HCT116 (cell line): ENCODE measurements at regions not wholly inside any gene's neighbourhood (a gene's known extent, or its start where the extent isn't known, plus 50 kb on each side); places are given as distances from the start of the nearest gene placed in this dataset.

ENCODE experiments used
- ATAC-seq: fragments of 200-7000 bp; cut with Tn5 transposase; 2 replicates; pipeline ENCODE4 v1.9.1; 2020; ENCODE audit warnings: mild to moderate bottlenecking, moderate library complexity
- BruUV-seq: library from RNA; stranded (reverse); fragments of 400-500 nt; replicated peaks from 2 replicates; lab custom pipeline; 2021; lab: Mats Ljungman, UMichigan
- CTCF ChIA-PET: fragments of 300-600 bp; sonication (Branson Sonifier 250); formaldehyde crosslinking; loops from one replicate; lab custom pipeline; 2021; ENCODE audit warnings: antibody characterized with exemption; lab: Charles Lee
- POLR2A ChIA-PET: fragments of 300-600, 350-600 bp; sonication (Branson Sonifier 250); formaldehyde crosslinking; loops from one replicate; lab custom pipeline; 2021; ENCODE audit warnings: antibody characterized with exemption; lab: Charles Lee
- RAD21 ChIA-PET, 2 experiments: fragments of 300-600 bp; sonication (Branson Sonifier 250); formaldehyde crosslinking; loops; one replicate each; lab custom pipeline; 2023; ENCODE audit warnings: low total read pairs in 2 of 2; ENCODE audit not compliant: uncharacterized antibody in 2 of 2, unreplicated experiment in 2 of 2, low non-redundant PET in 1 of 2; lab: Charles Lee
- DNase-seq: peaks from one replicate; pipeline ENCODE4 v3.0.0-alpha.2; 2010; ENCODE audit warnings: low read depth, low spot score
- H2AFZ ChIP-seq: fragments of 200-600 bp; shearing (Covaris generic), sonication (generic); 2 replicates; pipeline ENCODE4 v1.6.1; 2017; ENCODE audit warnings: low read depth, mixed run types, mixed read lengths, antibody characterized with exemption, low read length; ENCODE audit not compliant: poor library complexity, severe bottlenecking
- H3K27ac ChIP-seq: 2 replicates; pipeline ENCODE4 v1.5.1; 2012; ENCODE audit warnings: low read depth, low read length
- H3K27me3 ChIP-seq: fragments of 200-600 bp; sonication (generic); 2 replicates; pipeline ENCODE4 v1.6.1; 2016; ENCODE audit warnings: mixed run types, low read length, mixed read lengths; ENCODE audit not compliant: insufficient read depth
- H3K36me3 ChIP-seq, 2 experiments: fragments of 200-500 bp in 1 of 2; fragments of 200-600 bp in 1 of 2; sonication (Bioruptor generic) in 1 of 2; sonication (generic) in 1 of 2; 2 replicates each; pipeline versions ENCODE4 v1.5.1 to v1.6.1; 2014 to 2016; ENCODE audit warnings: low read length in 2 of 2, inconsistent platforms in 1 of 2, mixed read lengths in 1 of 2, mixed run types in 1 of 2; ENCODE audit not compliant: insufficient read depth in 2 of 2, control insufficient read depth in 1 of 2
- H3K4me1 ChIP-seq, 2 experiments: fragments of 200-600 bp in 1 of 2; sonication (generic) in 1 of 2; 2 replicates each; pipeline versions ENCODE4 v1.5.1 to v1.6.1; 2012 to 2017; ENCODE audit warnings: low read length in 2 of 2, inconsistent platforms in 1 of 2, mild to moderate bottlenecking in 1 of 2, mixed read lengths in 1 of 2, mixed run types in 1 of 2, moderate library complexity in 1 of 2; ENCODE audit not compliant: insufficient read depth in 2 of 2, control insufficient read depth in 1 of 2
- H3K4me2 ChIP-seq: fragments of 200-600 bp; sonication (generic); 2 replicates; pipeline ENCODE4 v1.6.1; 2017; ENCODE audit warnings: mixed run types, low read length, mixed read lengths
- H3K4me3 ChIP-seq, 2 experiments: fragments of 200-600 bp in 1 of 2; sonication (generic) in 1 of 2; replicated peaks in 1 of 2; 2 replicates each; pipeline ENCODE4 v1.5.1; 2011 to 2016; ENCODE audit warnings: low read length in 2 of 2, control low read depth in 1 of 2, low read depth in 1 of 2, mild to moderate bottlenecking in 1 of 2, mixed read lengths in 1 of 2, mixed run types in 1 of 2
- H3K79me2 ChIP-seq: fragments of 200-600 bp; sonication (generic); 2 replicates; pipeline ENCODE4 v1.6.1; 2017; ENCODE audit warnings: mild to moderate bottlenecking, mixed run types, low read length, moderate library complexity, mixed read lengths; ENCODE audit not compliant: insufficient read depth
- H3K9ac ChIP-seq: fragments of 200-600 bp; sonication (generic); 2 replicates; pipeline ENCODE4 v1.6.1; 2016; ENCODE audit warnings: low read length, mixed read lengths
- H3K9me2 ChIP-seq: fragments of 200-600 bp; sonication (generic), shearing (Covaris generic); 2 replicates; pipeline ENCODE4 v1.6.1; 2017; ENCODE audit warnings: mixed run types, mild to moderate bottlenecking, moderate library complexity; ENCODE audit not compliant: insufficient read depth
- H3K9me3 ChIP-seq, 2 experiments: fragments of 200-500 bp in 1 of 2; fragments of 200-600 bp in 1 of 2; sonication (Bioruptor generic) in 1 of 2; sonication (generic) in 1 of 2; 2 replicates each; pipeline ENCODE4 v1.6.1; 2014 to 2017; ENCODE audit warnings: low read length in 2 of 2, mixed read lengths in 2 of 2, inconsistent platforms in 1 of 2, low read depth in 1 of 2, mild to moderate bottlenecking in 1 of 2, mixed run types in 1 of 2, moderate library complexity in 1 of 2; ENCODE audit not compliant: control insufficient read depth in 1 of 2, insufficient read depth in 1 of 2
- H4K20me1 ChIP-seq: fragments of 200-600 bp; sonication (generic), shearing (Covaris generic); 2 replicates; pipeline ENCODE4 v1.6.1; 2017; ENCODE audit warnings: mixed run types, mild to moderate bottlenecking, moderate library complexity; ENCODE audit not compliant: insufficient read depth
- ELF1 ChIP-seq: IDR thresholded peaks from 2 replicates; pipeline ENCODE4 v1.6.1; 2012; ENCODE audit warnings: low read depth, borderline replicate concordance
- EZH2phosphoT487 ChIP-seq: fragments of 200-600 bp; IDR thresholded peaks from 2 replicates; pipeline ENCODE4 v1.6.1; 2018; ENCODE audit warnings: antibody characterized with exemption, borderline replicate concordance
- FOSL1 ChIP-seq: IDR thresholded peaks from 2 replicates; pipeline ENCODE4 v1.6.1; 2012; ENCODE audit warnings: low read depth
- JUND ChIP-seq: IDR thresholded peaks from 2 replicates; pipeline ENCODE4 v1.6.1; 2012
- POLR2A ChIP-seq: IDR thresholded peaks from 2 replicates; pipeline ENCODE4 v1.7.0; 2011; ENCODE audit warnings: borderline replicate concordance; ENCODE audit not compliant: insufficient read depth, insufficient read length; ENCODE audit errors: extremely low read depth
- SRF ChIP-seq: IDR thresholded peaks from 2 replicates; pipeline ENCODE4 v1.6.1; 2012; ENCODE audit warnings: low read depth
- TCF7L2 ChIP-seq: IDR thresholded peaks from 2 replicates; pipeline ENCODE4 v1.7.0; 2011; ENCODE audit warnings: borderline replicate concordance, inconsistent platforms; ENCODE audit not compliant: insufficient read depth, insufficient read length; ENCODE audit errors: extremely low read depth
- YY1 ChIP-seq: IDR thresholded peaks from 2 replicates; pipeline ENCODE4 v1.6.1; 2011; ENCODE audit warnings: low read length, low read depth, moderate library complexity, mild to moderate bottlenecking; ENCODE audit not compliant: insufficient replicate concordance; ENCODE audit errors: extremely low read depth
- intact Hi-C: fragments of 100-400 bp; cut with micrococcal nuclease; formaldehyde crosslinking; loops from 2 replicates; pipeline ENCODE4 v1.10.0; 2022
- TF ChIP-seq, protein P1 (sequence below): IDR thresholded peaks from 2 replicates; pipeline ENCODE4 v1.6.1; 2011; ENCODE audit warnings: mild to moderate bottlenecking, low read length, moderate library complexity; ENCODE audit not compliant: insufficient replicate concordance; ENCODE audit errors: extremely low read depth
- TF ChIP-seq, protein P2 (sequence below): IDR thresholded peaks from 2 replicates; pipeline ENCODE4 v1.6.1; 2012; ENCODE audit warnings: low read depth
- TF ChIP-seq, protein P3 (sequence below): IDR thresholded peaks from 2 replicates; pipeline ENCODE4 v1.6.1; 2012

DNA sequence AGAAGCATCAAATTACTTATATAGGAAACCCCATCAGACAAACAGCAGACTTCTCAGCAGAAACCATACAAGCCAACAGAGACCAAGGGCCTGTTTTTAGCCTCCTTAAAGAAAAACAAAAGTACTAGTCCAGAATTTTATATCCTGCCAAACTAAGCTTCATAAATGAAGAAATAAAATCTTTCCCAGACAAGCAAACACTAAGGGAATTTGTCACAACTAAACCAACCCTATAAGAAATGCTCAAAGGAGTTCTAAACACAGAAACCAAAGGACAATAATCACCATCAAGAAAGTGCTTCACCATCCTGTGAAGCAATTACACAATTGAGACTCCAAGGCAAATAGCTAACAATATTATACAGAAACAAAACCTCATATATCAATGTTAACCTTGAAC, 238.6 kb downstream of the NKX6-1 start:
- Histone ChIP-seq H3K27me3 (no peaks in the 10 kb centered on the region), H3K9me3 (0 out of 4 replicates have a peak, but pooled peaks cover 0 to 6% of the 10 kb centered on the region in 2 experiments), H3K79me2 (no peaks in the 10 kb centered on the region), H4K20me1 (no peaks in the 10 kb centered on the region), H3K4me3 (no peak overlapping the region), H3K9ac (no peak overlapping the region), H3K9me2 (no peaks in the 10 kb centered on the region), H3K36me3 (no peaks in the 10 kb centered on the region), H3K27ac (no peak overlapping the region), H3K4me2 (no peak overlapping the region), H3K4me1 (no peaks in the 10 kb centered on the region), H2AFZ (no peak overlapping the region)
- DNase-seq (no peak), ATAC-seq (no peak)
- ChIA-PET CTCF (no interaction called here), RAD21 (no interaction called here), POLR2A (no interaction called here)
- intact Hi-C loops, result no loop called here
- BruUV-seq, result no TSS peak
- no peak for TF ChIP-seq TCF7L2
- TF ChIP-seq SRF, result no peak
- TF ChIP-seq, protein P1, sequence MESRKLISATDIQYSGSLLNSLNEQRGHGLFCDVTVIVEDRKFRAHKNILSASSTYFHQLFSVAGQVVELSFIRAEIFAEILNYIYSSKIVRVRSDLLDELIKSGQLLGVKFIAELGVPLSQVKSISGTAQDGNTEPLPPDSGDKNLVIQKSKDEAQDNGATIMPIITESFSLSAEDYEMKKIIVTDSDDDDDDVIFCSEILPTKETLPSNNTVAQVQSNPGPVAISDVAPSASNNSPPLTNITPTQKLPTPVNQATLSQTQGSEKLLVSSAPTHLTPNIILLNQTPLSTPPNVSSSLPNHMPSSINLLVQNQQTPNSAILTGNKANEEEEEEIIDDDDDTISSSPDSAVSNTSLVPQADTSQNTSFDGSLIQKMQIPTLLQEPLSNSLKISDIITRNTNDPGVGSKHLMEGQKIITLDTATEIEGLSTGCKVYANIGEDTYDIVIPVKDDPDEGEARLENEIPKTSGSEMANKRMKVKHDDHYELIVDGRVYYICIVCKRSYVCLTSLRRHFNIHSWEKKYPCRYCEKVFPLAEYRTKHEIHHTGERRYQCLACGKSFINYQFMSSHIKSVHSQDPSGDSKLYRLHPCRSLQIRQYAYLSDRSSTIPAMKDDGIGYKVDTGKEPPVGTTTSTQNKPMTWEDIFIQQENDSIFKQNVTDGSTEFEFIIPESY, result no peak
- no peak for TF ChIP-seq EZH2phosphoT487
- TF ChIP-seq FOSL1, result no peak
- TF ChIP-seq, protein P2, sequence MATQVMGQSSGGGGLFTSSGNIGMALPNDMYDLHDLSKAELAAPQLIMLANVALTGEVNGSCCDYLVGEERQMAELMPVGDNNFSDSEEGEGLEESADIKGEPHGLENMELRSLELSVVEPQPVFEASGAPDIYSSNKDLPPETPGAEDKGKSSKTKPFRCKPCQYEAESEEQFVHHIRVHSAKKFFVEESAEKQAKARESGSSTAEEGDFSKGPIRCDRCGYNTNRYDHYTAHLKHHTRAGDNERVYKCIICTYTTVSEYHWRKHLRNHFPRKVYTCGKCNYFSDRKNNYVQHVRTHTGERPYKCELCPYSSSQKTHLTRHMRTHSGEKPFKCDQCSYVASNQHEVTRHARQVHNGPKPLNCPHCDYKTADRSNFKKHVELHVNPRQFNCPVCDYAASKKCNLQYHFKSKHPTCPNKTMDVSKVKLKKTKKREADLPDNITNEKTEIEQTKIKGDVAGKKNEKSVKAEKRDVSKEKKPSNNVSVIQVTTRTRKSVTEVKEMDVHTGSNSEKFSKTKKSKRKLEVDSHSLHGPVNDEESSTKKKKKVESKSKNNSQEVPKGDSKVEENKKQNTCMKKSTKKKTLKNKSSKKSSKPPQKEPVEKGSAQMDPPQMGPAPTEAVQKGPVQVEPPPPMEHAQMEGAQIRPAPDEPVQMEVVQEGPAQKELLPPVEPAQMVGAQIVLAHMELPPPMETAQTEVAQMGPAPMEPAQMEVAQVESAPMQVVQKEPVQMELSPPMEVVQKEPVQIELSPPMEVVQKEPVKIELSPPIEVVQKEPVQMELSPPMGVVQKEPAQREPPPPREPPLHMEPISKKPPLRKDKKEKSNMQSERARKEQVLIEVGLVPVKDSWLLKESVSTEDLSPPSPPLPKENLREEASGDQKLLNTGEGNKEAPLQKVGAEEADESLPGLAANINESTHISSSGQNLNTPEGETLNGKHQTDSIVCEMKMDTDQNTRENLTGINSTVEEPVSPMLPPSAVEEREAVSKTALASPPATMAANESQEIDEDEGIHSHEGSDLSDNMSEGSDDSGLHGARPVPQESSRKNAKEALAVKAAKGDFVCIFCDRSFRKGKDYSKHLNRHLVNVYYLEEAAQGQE, result no peak
- TF ChIP-seq, protein P3, sequence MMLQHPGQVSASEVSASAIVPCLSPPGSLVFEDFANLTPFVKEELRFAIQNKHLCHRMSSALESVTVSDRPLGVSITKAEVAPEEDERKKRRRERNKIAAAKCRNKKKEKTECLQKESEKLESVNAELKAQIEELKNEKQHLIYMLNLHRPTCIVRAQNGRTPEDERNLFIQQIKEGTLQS, result no peak
- no peak for TF ChIP-seq POLR2A
- TF ChIP-seq ELF1, result no peak
- TF ChIP-seq JUND, result no peak
- TF ChIP-seq YY1, result no peak
